Loucy (cell line): ENCODE measurements at regions not wholly inside any gene's neighbourhood (a gene's known extent, or its start where the extent isn't known, plus 50 kb on each side); places are given as distances from the start of the nearest gene placed in this dataset.

Source experiments
- CTCF ChIP-seq: fragments of 200-600 bp; sonication (generic); conservative IDR thresholded peaks from 2 replicates; pipeline ENCODE4 v1.5.1; 2014; ENCODE audit warnings: mild to moderate bottlenecking, antibody characterized with exemption, low read length
- EZH2phosphoT487 ChIP-seq: fragments of 200-600 bp; IDR thresholded peaks from 2 replicates; pipeline ENCODE4 v1.6.1; 2018; ENCODE audit warnings: antibody characterized with exemption, mild to moderate bottlenecking, moderate library complexity, borderline replicate concordance

- TF ChIP-seq CTCF (peak; percentile 81), EZH2phosphoT487 (no peak)
Observed at GRCh38 chr10:25113191-25114035, 61.4 kb upstream of the GPR158 start.
